NCI-H748 (cell line): ENCODE measurements at regions not wholly inside any gene's neighbourhood (a gene's known extent, or its start where the extent isn't known, plus 50 kb on each side); places are given as distances from the start of the nearest gene placed in this dataset.
"Not testable (repeated sequence)": the region's sequence is repeated elsewhere in the genome, so short reads cannot be mapped to it uniquely, and the experiment has no call there.

Experiments
- DNase-seq: peaks from one replicate; lab custom pipeline; 2025; ENCODE audit not compliant: unreplicated experiment; lab: John Stamatoyannopoulos, UW

DNA sequence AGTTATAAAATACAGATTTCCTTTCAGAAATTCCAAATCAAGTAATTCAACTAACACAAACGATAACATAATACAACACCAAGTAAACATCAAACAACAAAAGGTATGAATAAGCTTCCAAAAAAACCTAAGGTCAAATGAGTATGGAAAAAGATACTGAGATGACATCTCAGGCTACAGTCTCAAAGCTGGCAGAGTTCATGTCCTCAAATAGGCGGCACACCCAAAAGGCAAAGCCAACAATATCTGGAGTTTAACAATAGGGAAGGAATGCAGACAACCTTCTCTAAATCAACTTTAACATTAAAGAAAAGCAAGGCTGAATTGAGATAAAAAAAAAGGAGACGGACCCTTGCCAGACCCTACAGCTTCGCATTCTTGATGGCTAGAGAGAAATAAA, 346.6 kb downstream of the RSL24D1 start:
- no peak for DNase-seq

DNA sequence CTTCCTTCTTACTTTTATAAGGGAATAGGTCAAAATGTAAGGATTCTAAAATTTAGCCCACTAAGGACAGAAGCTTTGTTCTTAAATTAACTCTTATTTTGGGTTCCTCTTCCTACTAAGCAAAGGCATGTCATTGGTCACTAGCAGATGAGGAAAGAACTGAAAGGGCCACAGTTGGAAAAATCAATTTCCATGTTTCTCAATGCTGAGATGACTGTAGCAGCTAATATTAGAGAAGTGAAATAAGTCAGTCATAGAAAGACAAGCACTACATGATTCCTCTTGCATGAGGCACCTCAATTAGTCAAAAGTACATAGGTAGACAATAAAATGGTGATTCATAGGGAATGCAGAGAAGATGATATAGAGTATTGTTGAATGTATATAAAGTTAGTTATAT, 353.7 kb downstream of the RSL24D1 start:
- DNase-seq = no peak

GRCh38 chr15:54841701-54842305, 354.9 kb downstream of the RSL24D1 start:
- DNase-seq = no peak

GRCh38 chr15:54840621-54841398, 355.9 kb downstream of the RSL24D1 start:
- DNase-seq = no peak

DNA sequence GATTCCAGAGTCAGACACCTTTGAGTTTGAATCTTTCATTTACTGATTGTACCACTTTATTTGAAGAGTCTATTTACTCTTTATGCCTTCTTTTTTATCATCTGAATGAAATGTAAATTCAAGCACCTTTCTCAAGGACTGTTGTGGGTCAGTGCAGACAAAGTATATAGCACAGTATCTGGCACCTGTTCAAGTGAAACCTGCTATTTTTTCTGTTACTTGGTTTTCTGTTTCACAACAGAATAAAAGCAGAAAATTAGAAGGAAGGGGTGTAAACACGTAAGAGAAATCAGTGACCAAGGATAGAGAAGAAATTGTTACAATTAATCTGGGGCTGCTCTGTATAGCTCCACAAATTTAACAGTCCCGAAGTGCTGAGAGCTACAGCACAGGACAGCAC, 357.4 kb downstream of the RSL24D1 start:
- no peak for DNase-seq

GRCh38 chr15:54836052-54836795, 360.5 kb downstream of the RSL24D1 start:
- no peak for DNase-seq

GRCh38 chr15:54829821-54830220, 366.9 kb downstream of the RSL24D1 start:
- no peak for DNase-seq

- DNase-seq = no peak
These were observed 375.9 kb downstream of the RSL24D1 start for GRCh38 chr15:54820811-54821210.

- no peak for DNase-seq
These were observed 376.6 kb downstream of the RSL24D1 start for GRCh38 chr15:54820098-54820497.

- no peak for DNase-seq
These were observed 380.3 kb downstream of the RSL24D1 start for GRCh38 chr15:54816401-54816800.

- DNase-seq = no peak
These were observed 381.2 kb downstream of the RSL24D1 start for GRCh38 chr15:54815556-54815955.

GRCh38 chr15:54812383-54812782, 384.4 kb downstream of the RSL24D1 start:
- DNase-seq = no peak

GRCh38 chr15:54810496-54810895, 386.2 kb downstream of the RSL24D1 start:
- no peak for DNase-seq

- DNase-seq = no peak
These were observed 386.7 kb downstream of the RSL24D1 start for GRCh38 chr15:54810031-54810430.

DNA sequence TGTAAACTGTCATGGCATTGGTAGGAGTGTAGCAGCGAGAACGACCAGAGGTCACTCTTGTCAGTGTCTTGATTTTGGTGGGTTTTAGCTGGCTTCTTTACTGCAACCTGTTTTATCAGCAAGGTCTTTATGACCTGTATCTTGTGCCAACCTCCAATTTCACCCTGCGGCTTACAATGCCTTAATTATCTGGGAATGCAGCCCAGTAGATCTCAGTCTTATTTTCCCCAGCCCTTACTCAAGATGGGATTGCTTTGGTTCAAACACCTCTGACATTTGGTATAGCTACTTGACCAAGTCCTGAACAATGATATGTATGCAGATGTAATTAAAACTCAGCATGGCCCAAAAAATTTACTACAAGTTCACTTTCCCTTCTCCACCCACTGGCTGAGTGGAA, 388.4 kb downstream of the RSL24D1 start:
- DNase-seq = no peak

DNA sequence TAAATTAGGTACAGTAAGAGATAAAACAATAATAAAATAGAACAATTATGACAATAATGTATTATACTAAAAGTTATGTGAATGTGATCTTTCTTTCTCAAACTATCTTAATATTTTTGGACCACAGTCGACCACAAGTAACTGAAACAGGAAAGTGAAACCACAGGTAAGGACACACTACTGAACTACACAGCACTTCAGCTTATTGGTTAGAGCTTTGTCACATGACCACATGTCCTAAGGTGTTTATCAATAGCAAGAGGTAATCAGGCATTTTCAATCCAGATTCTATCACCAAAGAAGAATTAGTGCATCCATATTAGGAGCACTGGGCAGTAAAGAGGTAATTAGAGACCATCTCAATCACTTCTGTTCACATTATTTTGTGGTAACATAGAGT, 392.8 kb downstream of the RSL24D1 start:
- no peak for DNase-seq

DNA sequence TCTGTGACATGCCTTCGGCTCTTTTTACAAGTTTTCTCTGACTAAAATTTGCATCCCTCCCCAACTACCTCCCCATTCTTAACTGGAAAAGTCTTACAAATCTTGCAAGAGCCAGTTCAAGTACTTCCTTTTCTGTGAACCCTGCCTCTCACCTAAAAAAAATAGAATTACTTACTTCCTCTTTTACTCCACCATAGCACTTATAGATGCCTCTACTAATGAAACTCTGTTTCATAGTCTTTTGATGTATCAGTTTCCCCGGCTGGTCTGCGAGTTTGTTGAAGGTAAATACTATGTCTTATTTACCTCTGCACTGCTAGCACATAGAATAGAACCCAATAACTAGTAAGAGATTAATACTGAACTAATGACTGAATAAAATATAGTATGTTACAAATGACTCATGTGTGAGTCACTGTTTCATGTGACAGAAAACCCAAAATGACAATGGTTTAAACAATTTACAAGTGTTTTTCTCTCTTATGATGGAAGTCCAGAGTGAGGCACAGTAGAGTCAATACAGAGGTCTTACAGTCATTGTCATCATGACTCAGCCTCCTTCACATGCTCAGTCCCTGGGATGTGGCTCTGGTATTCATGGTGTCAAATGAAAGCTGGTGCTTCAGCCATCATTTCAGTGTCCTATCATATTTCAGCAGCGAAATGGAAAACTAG, 393.5 kb downstream of the RSL24D1 start:
- DNase-seq = no peak

GRCh38 chr15:54792526-54792925, 404.2 kb downstream of the RSL24D1 start:
- no peak for DNase-seq

DNA sequence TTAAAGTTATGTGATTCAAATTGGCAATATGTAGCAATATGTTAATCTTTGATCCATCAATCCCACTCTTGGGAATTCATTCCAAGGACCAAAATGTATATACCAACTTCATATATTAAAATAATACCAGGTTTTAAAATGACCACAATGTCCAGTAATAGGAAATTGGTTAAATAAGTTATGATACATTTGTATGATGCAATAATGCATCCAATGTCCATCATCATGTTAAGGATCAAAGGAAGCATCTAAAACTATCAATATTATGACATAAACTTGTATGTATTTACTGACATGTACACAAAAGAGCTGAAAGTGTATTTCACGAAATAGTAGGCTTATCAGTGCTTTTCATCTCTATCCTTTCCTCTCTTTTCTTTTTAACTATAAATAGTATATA, 406.0 kb downstream of the RSL24D1 start:
- DNase-seq = no peak

- DNase-seq = no peak
These were observed 407.4 kb downstream of the RSL24D1 start for GRCh38 chr15:54789376-54789775.

- not testable (repeated sequence) for DNase-seq
These were observed 415.5 kb downstream of the RSL24D1 start for GRCh38 chr15:54781220-54781619.

DNA sequence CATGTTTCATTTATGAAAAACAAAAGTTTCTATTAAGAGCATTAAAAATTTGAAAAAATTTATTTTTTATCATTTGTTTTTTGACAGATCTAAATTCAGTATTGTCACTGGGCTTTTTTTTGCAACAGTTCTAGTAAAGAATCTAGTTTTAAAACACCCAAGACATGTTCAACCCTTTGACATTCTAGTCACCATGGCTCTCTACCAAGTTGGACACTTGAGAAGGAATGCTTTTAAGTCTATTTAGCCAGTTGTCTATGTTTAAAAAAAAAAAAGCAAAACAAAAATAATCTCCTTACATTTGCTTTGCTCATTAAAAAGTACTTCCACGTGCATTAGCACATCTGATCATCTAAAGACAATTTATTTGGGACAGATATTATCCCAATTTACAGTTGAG, 417.5 kb downstream of the RSL24D1 start:
- no peak for DNase-seq
